Natural killer cell (primary cell): ENCODE measurements at regions not wholly inside any gene's neighbourhood (a gene's known extent, or its start where the extent isn't known, plus 50 kb on each side); places are given as distances from the start of the nearest gene placed in this dataset.
"Not testable (repeated sequence)": the region's sequence is repeated elsewhere in the genome, so short reads cannot be mapped to it uniquely, and the experiment has no call there.

Source experiments
- ATAC-seq, 3 donors: fragments of 150-1000 bp in 2 of 3; fragments of 200-7000 bp in 1 of 3; cut with Tn5 transposase; 1 replicate in 1 of 3; 2 replicates in 2 of 3; pipeline ENCODE4 v1.10.0; 2021; ENCODE audit warnings: mild to moderate bottlenecking in 2 of 3, moderate library complexity in 2 of 3
- DNase-seq, 2 donors: peaks; one replicate each; pipeline versions ENCODE4 v3.0.0 to v3.0.0-alpha.2; 2013 to 2021; ENCODE audit warnings: mixed read lengths in 1 of 2
- H3K27ac ChIP-seq: one replicate; pipeline ENCODE4 v1.5.1; 2013; ENCODE audit warnings: mild to moderate bottlenecking, low read length
- H3K27me3 ChIP-seq: one replicate; pipeline ENCODE4 v1.6.1; 2013; ENCODE audit warnings: low read length; ENCODE audit not compliant: control insufficient read depth, insufficient read depth
- H3K36me3 ChIP-seq: one replicate; pipeline ENCODE4 v1.6.1; 2013; ENCODE audit warnings: low read length; ENCODE audit not compliant: control insufficient read depth, insufficient read depth
- H3K4me1 ChIP-seq: one replicate; pipeline ENCODE4 v1.6.1; 2013; ENCODE audit warnings: low read length; ENCODE audit not compliant: control insufficient read depth, insufficient read depth
- H3K4me3 ChIP-seq: one replicate; pipeline ENCODE4 v1.5.1; 2013; ENCODE audit warnings: low read length
- H3K9me3 ChIP-seq: one replicate; pipeline ENCODE4 v1.6.1; 2013; ENCODE audit warnings: low read length; ENCODE audit not compliant: control insufficient read depth, insufficient read depth
- H3K27ac Mint-ChIP-seq, 2 donors: one replicate each; pipeline ENCODE4 v1.8.0; 2022; ENCODE audit warnings: mild to moderate bottlenecking in 2 of 2, mixed read lengths in 2 of 2, moderate library complexity in 1 of 2
- H3K27me3 Mint-ChIP-seq, 2 donors: one replicate each; pipeline ENCODE4 v1.8.0; 2022; ENCODE audit warnings: low read depth in 2 of 2, mixed read lengths in 2 of 2
- H3K36me3 Mint-ChIP-seq: one replicate; pipeline ENCODE4 v1.8.0; 2022; ENCODE audit warnings: mixed read lengths
- H3K4me1 Mint-ChIP-seq, 2 donors: one replicate each; pipeline ENCODE4 v1.8.0; 2022; ENCODE audit warnings: mixed read lengths in 2 of 2
- H3K4me3 Mint-ChIP-seq: one replicate; pipeline ENCODE4 v1.8.0; 2022; ENCODE audit warnings: mild to moderate bottlenecking, moderate library complexity, mixed read lengths
- H3K9me3 Mint-ChIP-seq, 2 donors: one replicate each; pipeline ENCODE4 v1.8.0; 2022; ENCODE audit warnings: mixed read lengths in 2 of 2
- CTCF ChIP-seq: fragments of 200-600 bp; IDR thresholded peaks from one replicate; pipeline ENCODE4 v1.8.0; 2022; ENCODE audit warnings: antibody characterized with exemption
- WGBS: methylation state at CpG from one replicate; pipeline ENCODE4 v1.1.7; 2013; ENCODE audit warnings: missing lambda C conversion rate; ENCODE audit not compliant: insufficient coverage; 5-methylcytosine and 5-hydroxymethylcytosine counted together
- intact Hi-C: fragments of 100-400 bp; cut with micrococcal nuclease; formaldehyde crosslinking; loops from one replicate; pipeline ENCODE4 v1.14.2; 2022

- intact Hi-C loops, result no loop called here
- Mint-ChIP-seq H3K36me3 (no peaks in the 10 kb centered on the region), H3K27ac (no peak overlapping the region), H3K9me3 (no peaks in the 10 kb centered on the region), H3K4me3 (no peak overlapping the region), H3K4me1 (peaks cover 3 to 7% of the 10 kb centered on the region in 2 donors), H3K27me3 (peaks cover 8 to 9% of the 10 kb centered on the region in 2 donors)
- Histone ChIP-seq H3K4me3 (no peak overlapping the region), H3K9me3 (no peaks in the 10 kb centered on the region), H3K36me3 (no peaks in the 10 kb centered on the region), H3K27me3 (no peaks in the 10 kb centered on the region), H3K4me1 (peaks cover 2% of the 10 kb centered on the region), H3K27ac (no peak overlapping the region)
- WGBS, result 92% methylated on average over 3 of the region's 4 CpGs
- no peak for ATAC-seq
- TF ChIP-seq CTCF, result no peak
- DNase-seq, result no peak
Observed at GRCh38 chr6:137304020-137304780, 85.0 kb upstream of the IFNGR1 start.

GRCh38 chr6:137303441-137303840 is 84.3 kb upstream of the IFNGR1 start:
- Histone ChIP-seq H3K27ac (no peak overlapping the region), H3K9me3 (no peaks in the 10 kb centered on the region), H3K4me1 (no peaks in the 10 kb centered on the region), H3K27me3 (no peaks in the 10 kb centered on the region), H3K4me3 (no peak overlapping the region), H3K36me3 (no peaks in the 10 kb centered on the region)
- TF ChIP-seq CTCF, result no peak
- ATAC-seq (no peak), DNase-seq (no peak)
- peaks cover 8 to 9% of the 10 kb centered on the region in 2 donors for H3K27me3 Mint-ChIP-seq
- H3K4me1 Mint-ChIP-seq, result peaks cover 0 to 7% of the 10 kb centered on the region in 2 donors
- no peak overlapping the region for H3K4me3 Mint-ChIP-seq
- H3K27ac Mint-ChIP-seq, result no peak overlapping the region
- no peaks in the 10 kb centered on the region for H3K36me3 Mint-ChIP-seq
- intact Hi-C loops, result no loop called here
- H3K9me3 Mint-ChIP-seq, result no peaks in the 10 kb centered on the region
- WGBS, result 95% methylated on average over 2 of the region's 2 CpGs

- WGBS, result 84% methylated on average over 3 of the region's 3 CpGs
- Mint-ChIP-seq H3K9me3 (no peaks in the 10 kb centered on the region), H3K4me3 (no peak overlapping the region), H3K36me3 (no peaks in the 10 kb centered on the region), H3K27ac (no peak overlapping the region), H3K4me1 (peaks cover 0 to 7% of the 10 kb centered on the region in 2 donors), H3K27me3 (peaks cover 8 to 18% of the 10 kb centered on the region in 2 donors)
- Histone ChIP-seq H3K4me1 (no peaks in the 10 kb centered on the region), H3K27ac (no peak overlapping the region), H3K9me3 (no peaks in the 10 kb centered on the region), H3K4me3 (no peak overlapping the region), H3K36me3 (no peaks in the 10 kb centered on the region), H3K27me3 (no peaks in the 10 kb centered on the region)
- DNase-seq, result no peak
- ATAC-seq, result no peak
- intact Hi-C loops, result no loop called here
- TF ChIP-seq CTCF, result no peak
Observed at GRCh38 chr6:137299681-137300080, 80.5 kb upstream of the IFNGR1 start.

- Histone ChIP-seq H3K36me3 (no peaks in the 10 kb centered on the region), H3K9me3 (no peaks in the 10 kb centered on the region), H3K27ac (no peak overlapping the region), H3K4me3 (no peak overlapping the region), H3K4me1 (no peaks in the 10 kb centered on the region), H3K27me3 (no peaks in the 10 kb centered on the region)
- no peak for DNase-seq
- no peak for ATAC-seq
- Mint-ChIP-seq H3K4me3 (no peak overlapping the region), H3K36me3 (no peaks in the 10 kb centered on the region), H3K4me1 (peaks cover 0 to 7% of the 10 kb centered on the region in 2 donors), H3K27me3 (peaks cover 5 to 18% of the 10 kb centered on the region in 2 donors), H3K9me3 (no peaks in the 10 kb centered on the region), H3K27ac (no peak overlapping the region)
- TF ChIP-seq CTCF, result no peak
- intact Hi-C loops, result no loop called here
- 53% methylated on average over 5 of the region's 5 CpGs for WGBS
Observed at GRCh38 chr6:137297887-137298286, 78.7 kb upstream of the IFNGR1 start.

- peaks cover 12% of the 10 kb centered on the region for H3K4me1 ChIP-seq
- H3K27me3 Mint-ChIP-seq, result peaks cover 12 to 32% of the 10 kb centered on the region in 2 donors
- H3K4me3 Mint-ChIP-seq, H3K27ac Mint-ChIP-seq, H3K4me3 ChIP-seq, H3K9me3 Mint-ChIP-seq, H3K9me3 ChIP-seq, H3K36me3 ChIP-seq, DNase-seq, H3K27ac ChIP-seq, ATAC-seq, H3K27me3 ChIP-seq, intact Hi-C loops, H3K36me3 Mint-ChIP-seq: not testable (repeated sequence)
- H3K4me1 Mint-ChIP-seq, result peaks cover 7 to 13% of the 10 kb centered on the region in 2 donors
- 90% methylated on average over 3 of the region's 3 CpGs for WGBS
Observed at GRCh38 chr6:137292326-137292725, 73.1 kb upstream of the IFNGR1 start.
